ENCODE measurements at regions not wholly inside any gene's neighbourhood (a gene's known extent, or its start where the extent isn't known, plus 50 kb on each side); places are given as distances from the start of the nearest gene placed in this dataset.
"Not testable (repeated sequence)": the region's sequence is repeated elsewhere in the genome, so short reads cannot be mapped to it uniquely, and the experiment has no call there.

DNA sequence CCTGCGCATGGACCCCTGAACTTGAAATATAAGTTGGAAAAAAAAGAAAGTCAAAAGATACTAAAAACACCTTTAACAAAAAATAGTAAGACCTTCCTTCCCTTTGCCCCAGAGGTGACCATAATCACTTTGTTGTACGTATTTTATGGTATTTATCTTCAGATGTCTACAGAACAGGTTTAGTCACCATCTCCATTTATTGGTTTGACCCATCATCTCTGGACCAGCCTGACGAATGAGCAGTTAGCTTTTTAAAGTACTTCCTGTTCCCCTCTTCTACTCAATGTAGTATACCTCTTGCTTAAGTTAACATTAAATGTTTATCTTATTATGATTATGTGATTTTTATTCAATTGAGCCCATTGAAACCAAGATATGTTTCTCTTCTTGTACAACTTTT lies 64.7 kb upstream of the CREB3L1 start:
- no peak for DNase-seq (ENCODE audit: low read depth)
- H3K4me3 ChIP-seq (ENCODE audit: low read length): no peak overlapping the region
- TF ChIP-seq CTCF (IDR thresholded peaks at IDR 0.05; ENCODE audit: insufficient read depth, low read depth, low read length, missing control alignments): no peak

DNA sequence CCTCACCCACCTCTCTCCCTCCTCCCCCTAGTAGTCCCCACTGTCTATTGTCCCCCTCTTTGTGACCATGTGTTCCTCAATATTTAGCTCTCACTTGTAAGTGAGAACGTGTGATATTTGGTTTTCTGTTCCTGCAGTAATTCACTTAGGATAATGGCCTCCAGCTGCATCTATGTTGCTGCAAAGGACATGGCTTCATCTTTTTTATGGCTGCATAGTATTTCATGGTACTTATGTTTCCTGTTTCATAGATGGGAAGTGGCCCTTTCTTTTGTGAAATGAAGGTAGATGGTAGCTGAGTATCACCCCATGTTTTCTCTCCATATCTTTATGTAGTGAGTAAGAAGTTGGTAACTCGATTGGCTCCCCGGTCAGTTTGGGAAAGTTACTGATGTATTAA lies 66.6 kb upstream of the CREB3L1 start:
- TF ChIP-seq CTCF (IDR thresholded peaks at IDR 0.05; ENCODE audit: insufficient read depth, low read depth, low read length, missing control alignments): no peak
- no peak overlapping the region for H3K4me3 ChIP-seq (ENCODE audit: low read length)
- DNase-seq (ENCODE audit: low read depth): no peak

GRCh38 chr11:46210133-46210636 lies 67.3 kb upstream of the CREB3L1 start:
- DNase-seq (ENCODE audit: low read depth): peak; percentile 76
- TF ChIP-seq CTCF (IDR thresholded peaks at IDR 0.05; ENCODE audit: insufficient read depth, low read depth, low read length, missing control alignments): no peak
- H3K4me3 ChIP-seq (ENCODE audit: low read length): no peak overlapping the region

GRCh38 chr11:46209624-46210023 lies 67.8 kb upstream of the CREB3L1 start:
- DNase-seq (ENCODE audit: low read depth); H3K4me3 ChIP-seq (ENCODE audit: low read length): not testable (repeated sequence)

DNA sequence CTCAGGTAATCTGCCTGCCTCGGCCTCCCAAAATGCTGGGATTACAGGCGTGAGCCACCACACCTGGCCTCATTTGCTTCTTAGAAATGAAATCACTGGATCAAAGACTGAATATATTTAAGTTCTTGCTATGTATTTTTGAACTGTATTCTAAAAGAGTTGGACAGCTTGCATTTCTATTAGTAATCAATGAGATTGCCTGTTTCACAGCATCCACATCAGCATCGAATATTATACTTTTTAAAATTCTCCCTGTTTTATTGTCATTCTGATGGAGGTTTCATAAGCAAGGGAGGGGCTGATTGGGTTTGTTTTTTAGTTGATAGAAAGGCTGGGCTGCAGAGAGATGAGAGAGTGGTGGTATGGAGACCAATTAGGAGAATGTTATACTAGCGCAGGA lies 68.7 kb upstream of the CREB3L1 start:
- no peak for DNase-seq (ENCODE audit: low read depth)
- TF ChIP-seq CTCF (IDR thresholded peaks at IDR 0.05; ENCODE audit: insufficient read depth, low read depth, low read length, missing control alignments): no peak
- H3K4me3 ChIP-seq (ENCODE audit: low read length): no peak overlapping the region

GRCh38 chr11:46207270-46207669 lies 70.2 kb upstream of the CREB3L1 start:
- no peak for TF ChIP-seq CTCF (IDR thresholded peaks at IDR 0.05; ENCODE audit: insufficient read depth, low read depth, low read length, missing control alignments)
- DNase-seq (ENCODE audit: low read depth): no peak
- H3K4me3 ChIP-seq (ENCODE audit: low read length): no peak overlapping the region

- H3K4me3 ChIP-seq (ENCODE audit: low read length); DNase-seq (ENCODE audit: low read depth): not testable (repeated sequence)
Observed at GRCh38 chr11:46204415-46204814, 73.0 kb upstream of the CREB3L1 start.

- TF ChIP-seq CTCF (IDR thresholded peaks at IDR 0.05; ENCODE audit: insufficient read depth, low read depth, low read length, missing control alignments): no peak
Observed at GRCh38 chr11:46203746-46204145, 73.7 kb upstream of the CREB3L1 start.

More at GRCh38 chr11:46203746-46204145, 73.7 kb upstream of the CREB3L1 start:
- no peak for DNase-seq (ENCODE audit: low read depth)
- H3K4me3 ChIP-seq (ENCODE audit: low read length): no peak overlapping the region

All from epithelial cell of esophagus (primary cell).